Stomach (tissue), 8 donors: ENCODE measurements at regions not wholly inside any gene's neighbourhood (a gene's known extent, or its start where the extent isn't known, plus 50 kb on each side); places are given as distances from the start of the nearest gene placed in this dataset.
A peak's percentile ranks its signal among the peaks of the same experiment; 100 is the strongest.

Experiments
- DNase-seq, 2 donors: peaks; one replicate each; pipeline versions ENCODE4 v3.0.0 to v3.0.0-alpha.2; 2013 to 2019
- H3K27ac ChIP-seq, 5 donors: fragments of 200-600 bp in 4 of 5; sonication (generic) in 4 of 5; one replicate each; pipeline ENCODE4 v1.5.1; 2013 to 2019; ENCODE audit warnings: mild to moderate bottlenecking in 1 of 5, moderate library complexity in 1 of 5
- H3K27me3 ChIP-seq, 3 donors: fragments of 200-600 bp; sonication (generic); one replicate each; pipeline ENCODE4 v1.5.1; 2017 to 2019; ENCODE audit warnings: mixed run types in 1 of 3
- H3K36me3 ChIP-seq, 4 donors: fragments of 200-600 bp; sonication (generic); 1 replicate in 3 of 4; 2 replicates in 1 of 4; pipeline ENCODE4 v1.5.1; 2016 to 2019
- H3K4me1 ChIP-seq, 4 donors: fragments of 200-600 bp; sonication (generic); one replicate each; pipeline ENCODE4 v1.5.1; 2016 to 2019
- H3K4me3 ChIP-seq, 4 donors: fragments of 200-600 bp; sonication (generic) in 3 of 4; one replicate each; pipeline ENCODE4 v1.5.1; 2016 to 2019; ENCODE audit warnings: mild to moderate bottlenecking in 1 of 4
- H3K9me3 ChIP-seq, 4 donors: fragments of 200-600 bp; sonication (generic); one replicate each; pipeline ENCODE4 v1.5.1; 2016 to 2019
- EP300 ChIP-seq: sonication (generic); formaldehyde crosslinking; IDR thresholded peaks from one replicate; pipeline ENCODE4 v1.6.1; 2017; ENCODE audit warnings: antibody characterized with exemption
- POLR2A ChIP-seq, 4 donors: fragments of 450-650 bp; IDR thresholded peaks; one replicate each; pipeline ENCODE4 v1.6.1; 2016; ENCODE audit warnings: antibody characterized with exemption in 4 of 4, control low read depth in 2 of 4, mild to moderate bottlenecking in 1 of 4, moderate library complexity in 1 of 4
- POLR2AphosphoS5 ChIP-seq, 3 donors: sonication (generic); formaldehyde crosslinking; IDR thresholded peaks; one replicate each; pipeline ENCODE4 v1.6.1; 2016; ENCODE audit warnings: antibody characterized with exemption in 3 of 3
- WGBS, 5 donors: extraction: QIAGEN DNeasy Blood & Tissue Kit in 3 of 5; methylation state at CpG; one replicate each; pipeline versions ENCODE4 v1.1.5 to v1.1.7; 2013 to 2018; 5-methylcytosine and 5-hydroxymethylcytosine counted together
- intact Hi-C: fragments of 100-400 bp; cut with DNase I; formaldehyde crosslinking; loops from one replicate; pipeline ENCODE4 v1.15.1; 2023; ENCODE audit warnings: low total_unique reads
- TF ChIP-seq, protein P1 (sequence below), 7 experiments: fragments of 450-650 bp in 4 of 7; fragments of 200-600 bp in 3 of 7; sonication (generic) in 3 of 7; IDR thresholded peaks; one replicate each; pipeline ENCODE4 v1.5.1; 2016 to 2019; ENCODE audit warnings: antibody characterized with exemption in 7 of 7, control low read depth in 2 of 7, mild to moderate bottlenecking in 1 of 7
- donor health status: healthy with polysubstance abuse.
- donor health status: Bipolar disorder and iron deficiency.
- donor health status: healthy.

DNA sequence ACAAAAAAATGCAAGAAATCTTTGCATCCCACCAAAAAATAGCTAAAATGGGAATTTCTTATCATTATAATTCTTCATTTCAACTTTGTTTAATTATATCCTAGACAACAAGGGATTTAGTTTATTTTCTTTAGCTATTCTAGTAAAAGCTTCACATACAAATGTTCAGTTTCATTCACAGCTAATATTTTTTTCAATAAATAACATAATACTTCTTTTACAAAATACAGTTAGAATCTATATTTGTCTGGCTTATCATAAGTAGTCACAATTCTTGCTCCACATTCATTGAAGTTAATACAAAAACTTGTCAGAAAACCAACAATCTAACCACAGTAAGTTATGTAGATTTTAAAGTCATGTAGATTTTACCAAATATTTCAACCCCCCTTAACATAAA lies 414.4 kb downstream of the FAT4 start:
- DNase-seq, result no peak
- Histone ChIP-seq H3K36me3 (no peaks in the 10 kb centered on the region), H3K27me3 (no peaks in the 10 kb centered on the region), H3K9me3 (no peaks in the 10 kb centered on the region), H3K4me3 (no peak overlapping the region), H3K27ac (no peak overlapping the region), H3K4me1 (no peaks in the 10 kb centered on the region)
- intact Hi-C loops, result no loop called here
- TF ChIP-seq POLR2A (IDR thresholded peaks at IDR 0.05) (no peak), POLR2AphosphoS5 (IDR thresholded peaks at IDR 0.05) (no peak), EP300 (no peak)
- TF ChIP-seq, protein P1, sequence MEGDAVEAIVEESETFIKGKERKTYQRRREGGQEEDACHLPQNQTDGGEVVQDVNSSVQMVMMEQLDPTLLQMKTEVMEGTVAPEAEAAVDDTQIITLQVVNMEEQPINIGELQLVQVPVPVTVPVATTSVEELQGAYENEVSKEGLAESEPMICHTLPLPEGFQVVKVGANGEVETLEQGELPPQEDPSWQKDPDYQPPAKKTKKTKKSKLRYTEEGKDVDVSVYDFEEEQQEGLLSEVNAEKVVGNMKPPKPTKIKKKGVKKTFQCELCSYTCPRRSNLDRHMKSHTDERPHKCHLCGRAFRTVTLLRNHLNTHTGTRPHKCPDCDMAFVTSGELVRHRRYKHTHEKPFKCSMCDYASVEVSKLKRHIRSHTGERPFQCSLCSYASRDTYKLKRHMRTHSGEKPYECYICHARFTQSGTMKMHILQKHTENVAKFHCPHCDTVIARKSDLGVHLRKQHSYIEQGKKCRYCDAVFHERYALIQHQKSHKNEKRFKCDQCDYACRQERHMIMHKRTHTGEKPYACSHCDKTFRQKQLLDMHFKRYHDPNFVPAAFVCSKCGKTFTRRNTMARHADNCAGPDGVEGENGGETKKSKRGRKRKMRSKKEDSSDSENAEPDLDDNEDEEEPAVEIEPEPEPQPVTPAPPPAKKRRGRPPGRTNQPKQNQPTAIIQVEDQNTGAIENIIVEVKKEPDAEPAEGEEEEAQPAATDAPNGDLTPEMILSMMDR (IDR thresholded peaks at IDR 0.05), result no peak

DNA sequence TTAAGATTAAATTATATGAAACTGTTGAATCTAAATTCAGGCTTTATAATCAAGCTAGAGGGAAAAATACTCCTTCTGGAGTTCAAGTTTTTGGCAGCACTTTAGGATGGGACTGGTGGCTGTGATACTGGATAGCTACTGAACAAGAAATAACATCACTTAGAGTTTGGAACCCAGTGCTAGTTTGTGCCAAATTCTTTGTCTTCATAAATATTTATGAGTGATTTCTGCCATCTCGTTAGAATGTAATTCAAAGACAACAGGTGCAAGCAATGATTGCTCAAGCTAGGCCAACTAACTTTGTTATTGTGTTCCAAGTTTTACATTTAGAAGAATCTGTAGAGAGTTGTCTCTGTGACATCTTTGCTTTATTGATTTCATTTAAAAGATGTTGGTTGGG lies 417.9 kb downstream of the FAT4 start:
- H3K4me1 ChIP-seq, result no peaks in the 10 kb centered on the region
- no peaks in the 10 kb centered on the region for H3K27me3 ChIP-seq
- no peaks in the 10 kb centered on the region for H3K9me3 ChIP-seq
- no peak overlapping the region for H3K27ac ChIP-seq
- no peak for DNase-seq
- 52 to 67% (median 59%) methylated on average over 1 of the region's 1 CpG for WGBS, 5 donors
- intact Hi-C loops, result no loop called here
- H3K4me3 ChIP-seq, result no peak overlapping the region
- TF ChIP-seq, protein P1 (IDR thresholded peaks at IDR 0.05), result no peak
- no peak for TF ChIP-seq POLR2A (IDR thresholded peaks at IDR 0.05)
- TF ChIP-seq EP300, result no peak
- TF ChIP-seq POLR2AphosphoS5 (IDR thresholded peaks at IDR 0.05), result no peak
- no peaks in the 10 kb centered on the region for H3K36me3 ChIP-seq

DNA sequence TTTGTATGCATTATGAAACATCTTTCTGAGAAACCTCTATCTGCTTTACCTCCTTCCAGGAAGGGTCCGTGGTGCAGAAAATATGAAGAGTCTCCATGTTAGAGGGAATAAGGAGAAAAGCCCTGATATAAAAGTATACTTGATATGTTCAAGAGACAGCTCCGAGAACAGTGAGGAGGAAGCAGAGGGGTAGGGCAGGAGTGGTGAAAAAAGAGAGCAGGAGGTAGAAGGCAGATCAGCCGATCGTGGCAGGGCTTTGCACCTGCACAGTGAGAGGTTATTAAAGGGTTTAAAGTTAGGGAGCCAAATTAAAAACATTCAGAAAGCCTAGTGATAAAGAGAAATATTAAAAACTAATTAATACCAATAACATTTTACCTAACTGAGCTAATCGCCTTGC lies 419.7 kb downstream of the FAT4 start:
- WGBS, 5 donors, result 71 to 82% (median 81%) methylated on average over 5 of the region's 5 CpGs
- peaks cover 0 to under 1% (median 0%) of the 10 kb centered on the region in 4 donors for H3K4me1 ChIP-seq
- no peak for DNase-seq
- intact Hi-C loops, result no loop called here
- H3K36me3 ChIP-seq, result no peaks in the 10 kb centered on the region
- H3K9me3 ChIP-seq, result no peaks in the 10 kb centered on the region
- no peak overlapping the region for H3K4me3 ChIP-seq
- no peak for TF ChIP-seq EP300
- TF ChIP-seq, protein P1 (IDR thresholded peaks at IDR 0.05), result no peak
- no peak for TF ChIP-seq POLR2AphosphoS5 (IDR thresholded peaks at IDR 0.05)
- TF ChIP-seq POLR2A (IDR thresholded peaks at IDR 0.05), result no peak
- no peak overlapping the region for H3K27ac ChIP-seq
- no peaks in the 10 kb centered on the region for H3K27me3 ChIP-seq

DNA sequence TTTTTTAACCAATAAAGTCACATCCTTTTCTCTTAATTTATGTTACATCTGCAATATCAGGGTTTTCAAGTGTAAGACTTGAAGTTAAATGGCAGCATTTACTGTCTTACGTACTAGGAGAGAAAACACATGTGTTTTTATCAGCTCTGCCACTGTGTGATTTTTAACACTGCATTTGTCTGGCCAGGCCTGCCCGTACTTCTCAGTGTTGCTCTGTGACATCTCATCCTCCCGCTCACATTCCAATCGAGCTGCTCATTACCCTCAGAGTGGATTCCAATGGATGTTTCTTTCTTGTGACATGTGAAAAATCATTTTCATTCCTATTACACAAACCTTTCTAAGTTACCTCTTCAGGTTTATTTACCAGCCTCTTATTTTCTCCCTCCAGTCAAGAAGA lies 420.3 kb downstream of the FAT4 start:
- H3K27ac ChIP-seq, result no peak overlapping the region
- intact Hi-C loops, result no loop called here
- H3K4me1 ChIP-seq, result peaks cover 0 to 7% (median 0%) of the 10 kb centered on the region in 4 donors
- H3K36me3 ChIP-seq, result no peaks in the 10 kb centered on the region
- no peaks in the 10 kb centered on the region for H3K9me3 ChIP-seq
- peak in 1 of 3 donors; percentile 15 for TF ChIP-seq POLR2AphosphoS5 (IDR thresholded peaks at IDR 0.05)
- no peak for TF ChIP-seq POLR2A (IDR thresholded peaks at IDR 0.05)
- TF ChIP-seq, protein P1 (IDR thresholded peaks at IDR 0.05), result no peak
- TF ChIP-seq EP300, result no peak
- no peak overlapping the region for H3K4me3 ChIP-seq
- no peaks in the 10 kb centered on the region for H3K27me3 ChIP-seq
- 36 to 53% (median 46%) methylated on average over 4 of the region's 4 CpGs for WGBS, 5 donors
- peak in 1 of 2 donors; percentile 47 for DNase-seq
